SK-N-SH treated with all-trans-retinoic acid at 6 μM for 48 hours (cell line): ENCODE measurements at regions not wholly inside any gene's neighbourhood (a gene's known extent, or its start where the extent isn't known, plus 50 kb on each side); places are given as distances from the start of the nearest gene placed in this dataset.

Source experiments
- ARNTL ChIP-seq: fragments of 450-650 bp; formaldehyde crosslinking; IDR thresholded peaks from 2 replicates; pipeline ENCODE4 v1.5.0; 2020; ENCODE audit warnings: low read depth, mild to moderate bottlenecking, moderate library complexity, borderline replicate concordance
- GLIS3 ChIP-seq: fragments of 250-450 bp; sonication (Bioruptor Pico); IDR thresholded peaks from 2 replicates; pipeline ENCODE4 v1.5.0; 2020; ENCODE audit warnings: mild to moderate bottlenecking, moderate library complexity
- ISL1 ChIP-seq: fragments of 250-450 bp; sonication (Bioruptor Pico); IDR thresholded peaks from 2 replicates; pipeline ENCODE4 v2.1.2; 2022; ENCODE audit warnings: mild to moderate bottlenecking, moderate library complexity
- OSR1 ChIP-seq: fragments of 250-450 bp; sonication (Bioruptor Pico); IDR thresholded peaks from 2 replicates; pipeline ENCODE4 v1.8.0; 2022; ENCODE audit warnings: moderate library complexity, mild to moderate bottlenecking, inconsistent platforms
- TCF4 ChIP-seq: fragments of 250-450 bp; sonication (Bioruptor Pico); IDR thresholded peaks from 2 replicates; pipeline ENCODE4 v1.8.0; 2021; ENCODE audit warnings: mild to moderate bottlenecking, moderate library complexity, borderline replicate concordance
- ZFP3 ChIP-seq: fragments of 250-450 bp; sonication (Bioruptor Pico); IDR thresholded peaks from 2 replicates; pipeline ENCODE4 v1.5.0; 2020; ENCODE audit warnings: mild to moderate bottlenecking, moderate library complexity
- TF ChIP-seq, protein P1 (sequence below): fragments of 250-450 bp; sonication (Bioruptor Pico); IDR thresholded peaks from 2 replicates; pipeline ENCODE4 v1.8.0; 2020; ENCODE audit warnings: mild to moderate bottlenecking, moderate library complexity, borderline replicate concordance
- TF ChIP-seq, protein P2 (sequence below): fragments of 250-450 bp; sonication (Bioruptor Pico); IDR thresholded peaks from 2 replicates; pipeline ENCODE4 v1.5.1; 2020; ENCODE audit warnings: low read depth, mild to moderate bottlenecking, moderate library complexity

DNA sequence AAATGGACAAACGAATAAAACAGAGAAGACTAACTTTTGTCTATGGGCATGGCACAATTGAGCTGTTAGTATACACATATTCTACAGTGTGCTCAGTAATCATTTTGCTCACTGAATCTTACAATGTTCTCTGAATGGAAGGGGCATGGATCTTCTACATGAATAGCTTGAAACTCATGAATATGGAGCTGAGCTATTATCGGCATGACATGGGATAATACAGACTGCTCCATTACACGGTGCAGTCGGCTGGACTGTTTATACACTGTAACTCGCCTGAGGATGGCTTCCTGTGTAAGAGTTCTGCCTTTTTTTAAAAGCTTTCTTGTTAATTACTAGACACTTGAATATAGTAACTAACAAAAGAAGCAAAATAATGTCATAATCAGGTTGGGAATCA is 368.5 kb upstream of the MAD2L1 start:
- TF ChIP-seq, protein P1, sequence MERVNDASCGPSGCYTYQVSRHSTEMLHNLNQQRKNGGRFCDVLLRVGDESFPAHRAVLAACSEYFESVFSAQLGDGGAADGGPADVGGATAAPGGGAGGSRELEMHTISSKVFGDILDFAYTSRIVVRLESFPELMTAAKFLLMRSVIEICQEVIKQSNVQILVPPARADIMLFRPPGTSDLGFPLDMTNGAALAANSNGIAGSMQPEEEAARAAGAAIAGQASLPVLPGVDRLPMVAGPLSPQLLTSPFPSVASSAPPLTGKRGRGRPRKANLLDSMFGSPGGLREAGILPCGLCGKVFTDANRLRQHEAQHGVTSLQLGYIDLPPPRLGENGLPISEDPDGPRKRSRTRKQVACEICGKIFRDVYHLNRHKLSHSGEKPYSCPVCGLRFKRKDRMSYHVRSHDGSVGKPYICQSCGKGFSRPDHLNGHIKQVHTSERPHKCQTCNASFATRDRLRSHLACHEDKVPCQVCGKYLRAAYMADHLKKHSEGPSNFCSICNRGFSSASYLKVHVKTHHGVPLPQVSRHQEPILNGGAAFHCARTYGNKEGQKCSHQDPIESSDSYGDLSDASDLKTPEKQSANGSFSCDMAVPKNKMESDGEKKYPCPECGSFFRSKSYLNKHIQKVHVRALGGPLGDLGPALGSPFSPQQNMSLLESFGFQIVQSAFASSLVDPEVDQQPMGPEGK (CRISPR knock-in tag) = no peak
- TF ChIP-seq ISL1 (CRISPR knock-in tag) = no peak
- TF ChIP-seq TCF4 (CRISPR knock-in tag) = no peak
- TF ChIP-seq ZFP3 (CRISPR knock-in tag) = no peak
- TF ChIP-seq, protein P2, sequence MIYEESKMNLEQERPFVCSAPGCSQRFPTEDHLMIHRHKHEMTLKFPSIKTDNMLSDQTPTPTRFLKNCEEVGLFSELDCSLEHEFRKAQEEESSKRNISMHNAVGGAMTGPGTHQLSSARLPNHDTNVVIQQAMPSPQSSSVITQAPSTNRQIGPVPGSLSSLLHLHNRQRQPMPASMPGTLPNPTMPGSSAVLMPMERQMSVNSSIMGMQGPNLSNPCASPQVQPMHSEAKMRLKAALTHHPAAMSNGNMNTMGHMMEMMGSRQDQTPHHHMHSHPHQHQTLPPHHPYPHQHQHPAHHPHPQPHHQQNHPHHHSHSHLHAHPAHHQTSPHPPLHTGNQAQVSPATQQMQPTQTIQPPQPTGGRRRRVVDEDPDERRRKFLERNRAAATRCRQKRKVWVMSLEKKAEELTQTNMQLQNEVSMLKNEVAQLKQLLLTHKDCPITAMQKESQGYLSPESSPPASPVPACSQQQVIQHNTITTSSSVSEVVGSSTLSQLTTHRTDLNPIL (CRISPR knock-in tag) = no peak
- TF ChIP-seq GLIS3 (CRISPR knock-in tag) = no peak
- TF ChIP-seq OSR1 (CRISPR knock-in tag) = no peak
- TF ChIP-seq ARNTL (CRISPR knock-in tag) = no peak
